ENCODE measurements at regions not wholly inside any gene's neighbourhood (a gene's known extent, or its start where the extent isn't known, plus 50 kb on each side); places are given as distances from the start of the nearest gene placed in this dataset.

GRCh38 chr16:52652033-52652432 is 105.1 kb upstream of the TOX3 start:
- no peak for DNase-seq (ENCODE audit: low read depth)
- TF ChIP-seq, protein P1, sequence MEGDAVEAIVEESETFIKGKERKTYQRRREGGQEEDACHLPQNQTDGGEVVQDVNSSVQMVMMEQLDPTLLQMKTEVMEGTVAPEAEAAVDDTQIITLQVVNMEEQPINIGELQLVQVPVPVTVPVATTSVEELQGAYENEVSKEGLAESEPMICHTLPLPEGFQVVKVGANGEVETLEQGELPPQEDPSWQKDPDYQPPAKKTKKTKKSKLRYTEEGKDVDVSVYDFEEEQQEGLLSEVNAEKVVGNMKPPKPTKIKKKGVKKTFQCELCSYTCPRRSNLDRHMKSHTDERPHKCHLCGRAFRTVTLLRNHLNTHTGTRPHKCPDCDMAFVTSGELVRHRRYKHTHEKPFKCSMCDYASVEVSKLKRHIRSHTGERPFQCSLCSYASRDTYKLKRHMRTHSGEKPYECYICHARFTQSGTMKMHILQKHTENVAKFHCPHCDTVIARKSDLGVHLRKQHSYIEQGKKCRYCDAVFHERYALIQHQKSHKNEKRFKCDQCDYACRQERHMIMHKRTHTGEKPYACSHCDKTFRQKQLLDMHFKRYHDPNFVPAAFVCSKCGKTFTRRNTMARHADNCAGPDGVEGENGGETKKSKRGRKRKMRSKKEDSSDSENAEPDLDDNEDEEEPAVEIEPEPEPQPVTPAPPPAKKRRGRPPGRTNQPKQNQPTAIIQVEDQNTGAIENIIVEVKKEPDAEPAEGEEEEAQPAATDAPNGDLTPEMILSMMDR (IDR thresholded peaks at IDR 0.05; ENCODE audit: insufficient read depth, low read length) = no peak
- H3K4me3 ChIP-seq (ENCODE audit: low read depth, low read length) = no peak overlapping the region

GRCh38 chr16:52650789-52651188 is 103.8 kb upstream of the TOX3 start:
- H3K4me3 ChIP-seq (ENCODE audit: low read depth, low read length) = no peak overlapping the region
- no peak for DNase-seq (ENCODE audit: low read depth)
- TF ChIP-seq, protein P1 (IDR thresholded peaks at IDR 0.05; ENCODE audit: insufficient read depth, low read length) = no peak

DNA sequence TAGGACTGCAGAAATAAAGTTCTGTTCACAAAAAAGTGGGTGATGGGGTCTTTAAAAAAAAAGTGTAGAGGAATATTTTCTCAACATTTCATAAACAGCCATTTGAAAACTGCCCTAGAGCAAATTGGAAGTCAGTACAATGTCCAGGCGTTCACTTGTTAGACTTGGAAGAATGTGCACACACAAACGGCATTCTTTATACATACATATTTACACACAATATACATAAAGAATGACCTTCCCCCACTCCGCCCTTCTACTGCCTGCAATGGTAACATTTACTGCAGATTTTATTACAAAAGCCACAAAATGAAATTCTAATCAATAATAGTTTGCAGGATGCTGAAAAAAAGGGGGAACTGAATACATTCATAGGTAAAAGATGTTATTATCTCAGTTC is 103.4 kb upstream of the TOX3 start:
- TF ChIP-seq, protein P1 (IDR thresholded peaks at IDR 0.05; ENCODE audit: insufficient read depth, low read length) = no peak
- DNase-seq (ENCODE audit: low read depth) = no peak
- no peak overlapping the region for H3K4me3 ChIP-seq (ENCODE audit: low read depth, low read length)

DNA sequence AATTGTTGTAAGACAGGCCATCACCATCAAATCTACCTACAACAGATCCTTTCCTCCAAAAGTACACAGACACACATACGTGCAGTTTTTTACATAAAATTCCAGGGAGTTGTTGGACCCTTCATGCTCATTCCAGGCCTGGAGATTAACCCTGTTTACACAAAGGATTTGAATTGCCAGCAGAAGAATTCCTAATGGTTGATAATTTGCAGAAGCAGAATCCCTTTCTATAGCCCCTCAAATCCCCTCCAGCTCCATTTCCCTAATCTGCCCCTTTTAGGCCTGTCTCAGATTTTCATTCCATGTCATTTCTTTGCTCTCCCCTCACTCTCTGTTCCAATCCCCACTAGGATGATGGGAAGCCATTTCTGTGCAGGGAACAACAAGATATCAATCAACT is 102.9 kb upstream of the TOX3 start:
- H3K4me3 ChIP-seq (ENCODE audit: low read depth, low read length) = no peak overlapping the region
- TF ChIP-seq, protein P1 (IDR thresholded peaks at IDR 0.05; ENCODE audit: insufficient read depth, low read length) = no peak
- no peak for DNase-seq (ENCODE audit: low read depth)

- TF ChIP-seq, protein P1 (IDR thresholded peaks at IDR 0.05; ENCODE audit: insufficient read depth, low read length) = no peak
- no peak for DNase-seq (ENCODE audit: low read depth)
- no peak overlapping the region for H3K4me3 ChIP-seq (ENCODE audit: low read depth, low read length)
Measured at GRCh38 chr16:52647588-52647987, 100.6 kb upstream of the TOX3 start.

DNA sequence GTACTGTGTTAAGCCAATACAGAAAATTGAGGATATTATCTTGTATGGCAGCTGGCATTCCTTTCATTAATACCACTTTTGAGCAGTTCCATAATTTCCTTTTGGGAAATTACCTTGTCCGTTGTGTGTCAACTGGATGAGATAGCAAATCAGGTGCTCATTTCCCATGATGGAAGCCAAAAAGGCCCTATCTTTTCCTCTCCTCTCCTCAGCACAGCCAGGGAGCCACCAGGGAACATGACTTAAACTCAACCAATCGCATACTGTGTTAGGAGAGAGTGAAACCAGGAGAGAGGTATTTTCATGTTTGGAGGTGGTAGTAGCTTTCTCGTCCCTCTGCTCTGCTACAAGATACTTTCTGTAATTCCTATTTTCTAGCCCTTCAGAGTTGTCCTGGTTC is 96.1 kb upstream of the TOX3 start:
- no peak for DNase-seq (ENCODE audit: low read depth)
- TF ChIP-seq, protein P1 (IDR thresholded peaks at IDR 0.05; ENCODE audit: insufficient read depth, low read length) = no peak
- H3K4me3 ChIP-seq (ENCODE audit: low read depth, low read length) = no peak overlapping the region

- no peak for DNase-seq (ENCODE audit: low read depth)
- TF ChIP-seq, protein P1 (IDR thresholded peaks at IDR 0.05; ENCODE audit: insufficient read depth, low read length) = no peak
Measured at GRCh38 chr16:52634528-52634927, 87.6 kb upstream of the TOX3 start.

More at GRCh38 chr16:52634528-52634927, 87.6 kb upstream of the TOX3 start:
- H3K4me3 ChIP-seq (ENCODE audit: low read depth, low read length) = no peak overlapping the region

Measured in fibroblast of the aortic adventitia (primary cell).